ENCODE measurements at regions not wholly inside any gene's neighbourhood (a gene's known extent, or its start where the extent isn't known, plus 50 kb on each side); places are given as distances from the start of the nearest gene placed in this dataset.

GRCh38 chr2:208725280-208725679, 318.7 kb downstream of the PTH2R start:
- no peak for TF ChIP-seq CTCF (IDR thresholded peaks at IDR 0.05; ENCODE audit: poor library complexity)
- no peak for TF ChIP-seq EZH2phosphoT487 (IDR thresholded peaks at IDR 0.05; ENCODE audit: low read depth, severe bottlenecking, unreplicated experiment)
